CD4-positive, alpha-beta T cell (primary cell): ENCODE measurements at regions not wholly inside any gene's neighbourhood (a gene's known extent, or its start where the extent isn't known, plus 50 kb on each side); places are given as distances from the start of the nearest gene placed in this dataset.

ENCODE experiments used
- ATAC-seq: fragments of 200-7000 bp; cut with Tn5 transposase; one replicate; pipeline ENCODE4 v1.10.0; 2022; ENCODE audit warnings: mild to moderate bottlenecking; ENCODE audit not compliant: poor library complexity
- CTCF ChIA-PET: fragments of 350-600 bp; sonication (Branson Sonifier 250); formaldehyde crosslinking; loops from one replicate; lab custom pipeline; 2021; ENCODE audit warnings: antibody characterized with exemption, inconsistent platforms; lab: Charles Lee
- POLR2A ChIA-PET: fragments of 350-600 bp; sonication (Branson Sonifier 250); formaldehyde crosslinking; loops from one replicate; lab custom pipeline; 2021; ENCODE audit warnings: antibody characterized with exemption, inconsistent platforms; lab: Charles Lee
- DNase-seq, 14 experiments: peaks; one replicate each; pipeline ENCODE4 v3.0.0-alpha.2; 2013 to 2020; ENCODE audit warnings: mixed read lengths in 2 of 14
- H3K27ac ChIP-seq, 2 donors: one replicate each; pipeline versions ENCODE4 v1.5.1 to v1.7.0; 2013; ENCODE audit warnings: low read length in 2 of 2, low read depth in 1 of 2, mild to moderate bottlenecking in 1 of 2
- H3K27me3 ChIP-seq, 2 experiments: 1 replicate in 1 of 2; 2 replicates in 1 of 2; pipeline versions ENCODE4 v1.6.1 to v1.7.0; 2013; ENCODE audit warnings: low read length in 2 of 2, control low read depth in 1 of 2, mild to moderate bottlenecking in 1 of 2, moderate library complexity in 1 of 2; ENCODE audit not compliant: insufficient read depth in 2 of 2, control insufficient read depth in 1 of 2
- H3K36me3 ChIP-seq: one replicate; pipeline ENCODE4 v1.6.1; 2013; ENCODE audit warnings: low read length, control low read depth; ENCODE audit not compliant: insufficient read depth
- H3K4me1 ChIP-seq: one replicate; pipeline ENCODE4 v1.6.1; 2013; ENCODE audit warnings: low read length, control low read depth; ENCODE audit not compliant: insufficient read depth
- H3K4me3 ChIP-seq: one replicate; pipeline ENCODE4 v1.5.1; 2013; ENCODE audit warnings: mild to moderate bottlenecking, low read length, moderate library complexity
- H3K9me3 ChIP-seq, 2 experiments: 1 replicate in 1 of 2; 2 replicates in 1 of 2; pipeline versions ENCODE4 v1.6.1 to v1.7.0; 2013; ENCODE audit warnings: low read length in 2 of 2, mild to moderate bottlenecking in 2 of 2, control low read depth in 1 of 2, moderate library complexity in 1 of 2; ENCODE audit not compliant: control insufficient read depth in 1 of 2, insufficient read depth in 1 of 2
- H3K27ac Mint-ChIP-seq: one replicate; pipeline ENCODE4 v1.8.0; 2020; ENCODE audit warnings: mixed read lengths
- H3K27me3 Mint-ChIP-seq: one replicate; pipeline ENCODE4 v1.8.0; 2021; ENCODE audit warnings: mixed read lengths
- H3K36me3 Mint-ChIP-seq: one replicate; pipeline ENCODE4 v1.8.0; 2021; ENCODE audit warnings: low read depth, mixed read lengths
- H3K4me1 Mint-ChIP-seq: one replicate; pipeline ENCODE4 v1.8.0; 2021; ENCODE audit warnings: low read depth, mixed read lengths
- H3K4me3 Mint-ChIP-seq: one replicate; pipeline ENCODE4 v1.8.0; 2020; ENCODE audit warnings: mild to moderate bottlenecking, mixed read lengths
- H3K9me3 Mint-ChIP-seq: one replicate; pipeline ENCODE4 v1.8.0; 2020; ENCODE audit warnings: mixed read lengths
- CTCF ChIP-seq: fragments of 200-600 bp; IDR thresholded peaks from one replicate; pipeline ENCODE4 v1.8.0; 2022; ENCODE audit warnings: antibody characterized with exemption, mild to moderate bottlenecking
- intact Hi-C, 2 experiments: fragments of 100-400 bp; cut with DNase I in 1 of 2; cut with micrococcal nuclease in 1 of 2; formaldehyde crosslinking; loops; one replicate each; pipeline versions ENCODE4 v1.15.1 to v1.9.0; 2023 to 2025; cut with DNase I, micrococcal nuclease

- TF ChIP-seq CTCF = no peak
- Histone ChIP-seq H3K4me1 (no peaks in the 10 kb centered on the region), H3K36me3 (no peaks in the 10 kb centered on the region), H3K9me3 (peaks cover 0 to 9% of the 10 kb centered on the region in 2 experiments), H3K27me3 (no peaks in the 10 kb centered on the region), H3K4me3 (no peak overlapping the region), H3K27ac (no peak overlapping the region)
- Mint-ChIP-seq H3K36me3 (no peaks in the 10 kb centered on the region), H3K9me3 (peaks cover 2% of the 10 kb centered on the region), H3K4me1 (no peaks in the 10 kb centered on the region), H3K4me3 (no peak overlapping the region), H3K27me3 (no peaks in the 10 kb centered on the region), H3K27ac (no peak overlapping the region)
- ATAC-seq (no peak), DNase-seq (no peak)
- ChIA-PET POLR2A (no interaction called here), CTCF (no interaction called here)
- intact Hi-C loops = no loop called here
These were observed 1256.4 kb downstream of the EFNA5 start for GRCh38 chr5:106414342-106414741.

GRCh38 chr5:106412606-106413005 is 1258.1 kb downstream of the EFNA5 start:
- Histone ChIP-seq H3K4me3 (no peak overlapping the region), H3K27ac (no peak overlapping the region), H3K4me1 (no peaks in the 10 kb centered on the region), H3K36me3 (no peaks in the 10 kb centered on the region), H3K27me3 (no peaks in the 10 kb centered on the region), H3K9me3 (peaks cover 0 to 9% of the 10 kb centered on the region in 2 experiments)
- ChIA-PET CTCF (no interaction called here), POLR2A (no interaction called here)
- no peak for TF ChIP-seq CTCF
- Mint-ChIP-seq H3K27ac (no peak overlapping the region), H3K36me3 (no peaks in the 10 kb centered on the region), H3K4me1 (no peaks in the 10 kb centered on the region), H3K27me3 (no peaks in the 10 kb centered on the region), H3K4me3 (no peak overlapping the region), H3K9me3 (peaks cover 2% of the 10 kb centered on the region)
- DNase-seq = no peak
- intact Hi-C loops = no loop called here
- no peak for ATAC-seq

- intact Hi-C loops = no loop called here
- POLR2A ChIA-PET = no interaction called here
- Histone ChIP-seq H3K36me3 (no peaks in the 10 kb centered on the region), H3K4me1 (no peaks in the 10 kb centered on the region), H3K4me3 (no peak overlapping the region), H3K27ac (no peak overlapping the region), H3K27me3 (no peaks in the 10 kb centered on the region), H3K9me3 (peaks cover 0 to 3% of the 10 kb centered on the region in 2 experiments)
- no peak for ATAC-seq
- H3K27me3 Mint-ChIP-seq = no peaks in the 10 kb centered on the region
- no peaks in the 10 kb centered on the region for H3K4me1 Mint-ChIP-seq
- no peak for TF ChIP-seq CTCF
- H3K27ac Mint-ChIP-seq = no peak overlapping the region
- CTCF ChIA-PET = no interaction called here
- DNase-seq = no peak
- no peaks in the 10 kb centered on the region for H3K36me3 Mint-ChIP-seq
- no peak overlapping the region for H3K4me3 Mint-ChIP-seq
- H3K9me3 Mint-ChIP-seq = peaks cover 2% of the 10 kb centered on the region
These were observed 1262.2 kb downstream of the EFNA5 start for GRCh38 chr5:106408570-106408969.
